OCI-LY1 (cell line): ENCODE measurements at regions not wholly inside any gene's neighbourhood (a gene's known extent, or its start where the extent isn't known, plus 50 kb on each side); places are given as distances from the start of the nearest gene placed in this dataset.
A peak's percentile ranks its signal among the peaks of the same experiment; 100 is the strongest.
"Not testable (repeated sequence)": the region's sequence is repeated elsewhere in the genome, so short reads cannot be mapped to it uniquely, and the experiment has no call there.

Experiments
- H2AFZ ChIP-seq: fragments of 200-600 bp; sonication (generic), shearing (Covaris generic); 2 replicates; pipeline ENCODE4 v1.6.0; 2014; ENCODE audit warnings: antibody characterized with exemption, mild to moderate bottlenecking, low read length
- H3F3A ChIP-seq: fragments of 200-600 bp; sonication (generic), shearing (Covaris generic); 2 replicates; pipeline ENCODE4 v1.6.0; 2014; ENCODE audit warnings: mild to moderate bottlenecking, antibody characterized with exemption, low read length, moderate library complexity; ENCODE audit not compliant: insufficient read depth
- H3K27ac ChIP-seq: fragments of 200-600 bp; sonication (generic); 2 replicates; pipeline ENCODE4 v1.5.1; 2014; ENCODE audit warnings: low read length, mixed run types, mild to moderate bottlenecking, low read depth; ENCODE audit not compliant: poor library complexity, severe bottlenecking
- H3K27me3 ChIP-seq: fragments of 200-600 bp; sonication (generic); 2 replicates; pipeline ENCODE4 v1.6.0; 2014; ENCODE audit warnings: antibody characterized with exemption, mild to moderate bottlenecking, low read length, moderate library complexity; ENCODE audit not compliant: insufficient read depth
- H3K36me3 ChIP-seq: fragments of 200-600 bp; sonication (generic); 2 replicates; pipeline ENCODE4 v1.6.1; 2014; ENCODE audit warnings: mild to moderate bottlenecking, antibody characterized with exemption, low read length, moderate library complexity, mixed read lengths; ENCODE audit not compliant: insufficient read depth
- H3K4me1 ChIP-seq: fragments of 200-600 bp; sonication (generic); 2 replicates; pipeline ENCODE4 v1.5.1; 2014; ENCODE audit warnings: mild to moderate bottlenecking, low read length, moderate library complexity; ENCODE audit not compliant: insufficient read depth, severe bottlenecking
- H3K4me2 ChIP-seq: fragments of 200-600 bp; sonication (generic), shearing (Covaris generic); 2 replicates; pipeline ENCODE4 v1.6.1; 2014; ENCODE audit warnings: low read length
- H3K4me3 ChIP-seq: fragments of 200-600 bp; sonication (generic); 2 replicates; pipeline ENCODE4 v1.5.1; 2014; ENCODE audit warnings: low read length, low read depth, mild to moderate bottlenecking, mixed read lengths; ENCODE audit not compliant: poor library complexity, severe bottlenecking
- H3K79me2 ChIP-seq: fragments of 200-600 bp; shearing (Covaris generic); 2 replicates; pipeline ENCODE4 v1.6.1; 2016; ENCODE audit warnings: mixed run types, low read length, mixed read lengths; ENCODE audit not compliant: insufficient read depth
- H3K9ac ChIP-seq: fragments of 200-600 bp; sonication (generic), shearing (Covaris generic); 2 replicates; pipeline ENCODE4 v1.6.1; 2014; ENCODE audit warnings: mild to moderate bottlenecking, low read length, mixed read lengths
- H3K9me2 ChIP-seq: fragments of 200-600 bp; sonication (generic), shearing (Covaris generic); 2 replicates; pipeline ENCODE4 v1.6.1; 2014; ENCODE audit warnings: low read depth, mild to moderate bottlenecking, low read length, mixed read lengths
- H3K9me3 ChIP-seq: fragments of 200-600 bp; shearing (Covaris generic); 2 replicates; pipeline ENCODE4 v1.6.1; 2014; ENCODE audit warnings: low read length, mixed read lengths
- H4K20me1 ChIP-seq: fragments of 200-600 bp; sonication (generic), shearing (Covaris generic); 2 replicates; pipeline ENCODE4 v1.6.0; 2016; ENCODE audit warnings: mild to moderate bottlenecking, low read length; ENCODE audit not compliant: insufficient read depth
- CTCF ChIP-seq: fragments of 200-600 bp; sonication (generic), shearing (Covaris generic); IDR thresholded peaks from 2 replicates; pipeline ENCODE4 v1.5.1; 2017; ENCODE audit warnings: mild to moderate bottlenecking, antibody characterized with exemption, low read length, moderate library complexity, mixed read lengths
- EZH2 ChIP-seq: fragments of 200-600 bp; sonication (generic), shearing (Covaris generic); IDR thresholded peaks from 2 replicates; pipeline ENCODE4 v1.8.0; 2017; ENCODE audit warnings: borderline replicate concordance, mixed run types, mild to moderate bottlenecking, antibody characterized with exemption, low read length, moderate library complexity, mixed read lengths

GRCh38 chrX:19912-20571 is 261.1 kb upstream of the PLCXD1 start:
- TF ChIP-seq CTCF: no peak
- no peak for TF ChIP-seq EZH2
- H3K4me2 ChIP-seq: peak overlapping the region; percentile 85
- no peak overlapping the region for H2AFZ ChIP-seq
- no peaks in the 10 kb centered on the region for H3K9me3 ChIP-seq
- peak overlapping the region; percentile 54 for H3K4me3 ChIP-seq
- peak overlapping the region; percentile 62 for H3K9ac ChIP-seq
- H3K79me2 ChIP-seq: no peaks in the 10 kb centered on the region
- H4K20me1 ChIP-seq: no peaks in the 10 kb centered on the region
- no peaks in the 10 kb centered on the region for H3K27me3 ChIP-seq
- no peak overlapping the region for H3K27ac ChIP-seq
- H3K36me3 ChIP-seq: no peaks in the 10 kb centered on the region
- H3F3A ChIP-seq: no peaks in the 10 kb centered on the region
- H3K9me2 ChIP-seq: no peaks in the 10 kb centered on the region
- peaks cover 6% of the 10 kb centered on the region for H3K4me1 ChIP-seq

GRCh38 chrX:24139-24538 is 257.0 kb upstream of the PLCXD1 start:
- not testable (repeated sequence) for H3K27me3 ChIP-seq, H3K36me3 ChIP-seq, H3F3A ChIP-seq, H3K9me2 ChIP-seq, H3K79me2 ChIP-seq, H3K4me3 ChIP-seq, H4K20me1 ChIP-seq, H3K4me1 ChIP-seq, H3K9me3 ChIP-seq, H3K9ac ChIP-seq, H2AFZ ChIP-seq, H3K27ac ChIP-seq, H3K4me2 ChIP-seq
